ENCODE measurements at regions not wholly inside any gene's neighbourhood (a gene's known extent, or its start where the extent isn't known, plus 50 kb on each side); places are given as distances from the start of the nearest gene placed in this dataset.

DNA sequence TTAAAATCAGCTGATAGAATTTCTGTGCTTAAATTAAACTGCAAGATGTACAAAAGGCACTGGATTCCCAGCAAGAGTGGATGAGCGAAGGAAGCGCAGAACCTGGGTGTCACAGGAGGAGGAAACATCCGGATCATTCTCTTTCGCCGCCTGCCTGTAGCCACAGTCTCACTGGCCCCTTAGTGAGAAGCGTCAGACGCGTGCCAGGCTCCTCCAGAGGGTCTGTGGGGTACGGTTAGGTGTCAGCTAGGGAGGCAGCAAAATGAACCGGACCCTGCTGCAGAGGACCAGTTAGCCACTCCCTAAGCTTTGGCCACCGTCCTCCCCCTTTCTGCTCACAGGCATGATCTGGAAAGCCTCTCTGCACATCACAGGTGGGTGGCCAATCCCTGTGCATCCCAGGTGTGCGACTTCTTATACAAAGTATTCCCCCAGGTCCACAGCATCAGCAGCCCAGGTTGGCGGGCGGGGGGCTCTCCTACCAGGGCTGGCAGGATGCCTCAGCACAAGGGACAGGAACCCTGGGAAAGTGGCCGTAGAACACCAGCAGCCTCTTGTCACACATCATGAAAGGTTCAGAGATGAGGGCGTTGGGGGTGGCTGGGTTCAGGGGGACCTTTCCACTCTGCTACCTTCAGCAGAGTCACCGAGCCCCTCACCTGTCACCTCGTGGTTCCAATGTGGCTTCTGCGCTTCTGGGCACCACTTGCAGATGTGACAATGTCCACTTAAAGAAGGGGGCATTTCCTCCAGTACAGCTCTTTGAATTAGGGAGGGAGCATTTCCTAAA, 61.1 kb upstream of the SLC66A3 start:
- TF ChIP-seq YY1 (IDR thresholded peaks at IDR 0.05; ENCODE audit: insufficient read depth, insufficient read length) (no peak), ZNF274 (IDR thresholded peaks at IDR 0.05; ENCODE audit: low read depth, low read length) (no peak)

Data from NT2/D1 (cell line).